Activated CD8-positive, alpha-beta memory T cell treated with anti-CD3 and anti-CD28 coated beads, Interleukin-2, amount 50 U/mL, for 48 hours (primary cell): ENCODE measurements at regions not wholly inside any gene's neighbourhood (a gene's known extent, or its start where the extent isn't known, plus 50 kb on each side); places are given as distances from the start of the nearest gene placed in this dataset.
"Not testable (repeated sequence)": the region's sequence is repeated elsewhere in the genome, so short reads cannot be mapped to it uniquely, and the experiment has no call there.

Experiments
- DNase-seq: peaks from one replicate; pipeline ENCODE4 v3.0.0-alpha.2; 2020

DNA sequence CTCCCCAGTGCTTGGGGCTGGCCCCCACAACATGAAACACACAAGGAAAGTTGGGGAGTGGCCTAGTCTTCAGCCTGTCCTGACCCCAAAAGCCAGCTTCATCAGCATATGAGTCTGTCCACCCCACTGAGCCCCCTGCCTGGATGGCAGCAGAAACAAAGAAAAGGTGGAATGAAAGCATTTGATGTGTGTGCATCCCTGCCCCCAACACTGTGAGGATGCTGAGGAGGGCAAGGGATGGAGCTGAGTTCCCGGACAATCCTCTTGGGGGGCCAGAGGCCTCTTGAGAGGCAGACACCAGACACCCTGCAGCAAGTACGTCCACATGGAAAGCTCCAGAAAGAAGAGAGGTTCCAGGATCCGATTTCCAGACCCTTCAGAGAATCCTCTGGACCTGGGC is 113.5 kb upstream of the PPP1R26 start:
- DNase-seq: no peak

DNA sequence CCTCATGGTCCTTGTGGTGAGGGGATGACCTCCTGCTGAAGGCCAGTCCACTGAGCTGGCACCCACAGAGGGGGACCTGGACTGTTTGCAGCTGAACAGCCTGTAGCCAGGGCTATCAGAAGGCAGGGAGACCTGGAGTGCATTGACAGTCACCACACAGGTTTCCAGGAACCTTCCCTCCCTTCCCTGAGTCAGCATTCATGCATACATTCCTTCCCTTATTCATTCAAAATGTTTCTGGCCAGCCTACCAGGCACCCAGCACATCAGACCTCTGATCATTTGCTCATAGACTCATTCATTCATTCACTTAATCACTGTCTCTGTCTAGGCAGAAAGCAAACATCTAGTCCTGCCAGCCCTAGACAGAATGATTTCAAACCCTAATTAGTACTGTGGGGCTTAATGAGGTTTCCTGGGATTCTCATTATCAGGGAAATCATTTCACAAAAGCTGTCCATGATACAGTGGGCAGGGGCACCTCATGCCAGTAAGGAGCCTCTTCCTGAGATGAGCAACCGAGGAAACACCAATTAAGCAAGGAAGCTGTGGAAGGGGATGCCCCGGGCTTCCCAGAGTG is 110.1 kb upstream of the PPP1R26 start:
- no peak for DNase-seq

DNA sequence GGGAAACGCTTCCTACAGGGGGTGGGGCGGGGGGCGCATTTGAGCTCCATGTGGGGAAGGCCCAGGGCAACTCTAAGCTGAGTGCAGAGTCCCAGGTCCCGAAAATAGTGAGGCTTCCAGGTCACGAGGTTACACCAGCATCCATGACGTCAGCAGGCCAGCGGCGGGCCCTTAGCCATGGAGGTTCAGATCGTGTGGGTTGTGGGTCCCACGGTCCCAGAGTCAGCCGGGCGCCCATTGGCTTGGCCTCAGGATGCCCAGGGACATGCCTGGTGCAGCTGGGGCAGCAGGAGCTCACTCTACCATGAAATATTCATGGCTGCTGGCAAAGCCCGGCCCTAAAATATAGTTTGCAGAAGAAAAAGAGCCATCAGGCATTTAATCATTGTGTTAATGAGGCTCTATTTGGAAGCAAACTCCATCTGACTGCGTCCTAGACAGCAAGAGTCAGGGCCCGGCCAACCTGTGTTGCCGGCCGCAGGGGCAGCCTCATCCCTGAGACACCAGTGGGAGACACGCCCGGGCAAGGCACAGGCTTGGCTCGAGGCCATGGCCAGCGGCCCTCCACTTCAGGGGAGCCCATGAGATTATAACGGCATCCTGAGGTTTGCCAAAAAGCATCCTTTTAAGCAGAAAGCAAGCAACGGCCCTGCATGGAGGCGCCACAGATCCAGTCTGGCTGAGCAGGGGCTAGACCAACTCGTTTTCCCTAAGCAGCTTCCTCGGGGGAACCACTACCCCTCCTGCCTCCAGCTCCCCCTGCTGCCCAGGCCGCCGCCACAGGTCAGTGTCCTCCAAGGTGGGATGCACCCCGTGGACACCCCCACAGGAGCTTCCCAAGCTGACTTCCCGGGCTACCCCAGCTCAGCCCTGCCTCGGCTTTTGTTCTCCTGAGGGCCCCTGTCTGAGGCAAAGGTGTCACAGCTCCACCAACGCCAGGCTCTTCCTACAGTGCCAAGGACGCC is 108.9 kb upstream of the PPP1R26 start:
- no peak for DNase-seq

DNA sequence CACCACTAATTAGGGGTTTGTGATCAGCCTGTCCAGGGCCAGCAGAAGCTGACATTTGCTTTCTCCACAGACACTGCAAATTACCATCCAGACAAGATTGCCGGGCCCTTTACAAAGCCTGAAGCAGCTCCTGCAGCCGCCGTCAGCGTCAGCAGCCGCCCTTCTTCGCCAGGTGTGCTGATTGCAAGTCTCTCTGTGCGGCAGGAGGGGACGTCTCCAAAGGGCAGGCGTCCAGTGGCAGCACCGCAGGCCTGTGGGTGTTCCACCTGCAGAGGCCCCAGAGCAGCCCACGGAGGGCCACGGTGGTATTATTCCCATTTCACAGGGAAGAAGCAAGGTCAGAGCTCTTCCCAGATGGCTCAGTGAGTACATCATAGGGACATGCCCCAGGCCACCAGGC is 108.0 kb upstream of the PPP1R26 start:
- no peak for DNase-seq

- no peak for DNase-seq
Measured at GRCh38 chr9:135372036-135372435, 107.5 kb upstream of the PPP1R26 start.

DNA sequence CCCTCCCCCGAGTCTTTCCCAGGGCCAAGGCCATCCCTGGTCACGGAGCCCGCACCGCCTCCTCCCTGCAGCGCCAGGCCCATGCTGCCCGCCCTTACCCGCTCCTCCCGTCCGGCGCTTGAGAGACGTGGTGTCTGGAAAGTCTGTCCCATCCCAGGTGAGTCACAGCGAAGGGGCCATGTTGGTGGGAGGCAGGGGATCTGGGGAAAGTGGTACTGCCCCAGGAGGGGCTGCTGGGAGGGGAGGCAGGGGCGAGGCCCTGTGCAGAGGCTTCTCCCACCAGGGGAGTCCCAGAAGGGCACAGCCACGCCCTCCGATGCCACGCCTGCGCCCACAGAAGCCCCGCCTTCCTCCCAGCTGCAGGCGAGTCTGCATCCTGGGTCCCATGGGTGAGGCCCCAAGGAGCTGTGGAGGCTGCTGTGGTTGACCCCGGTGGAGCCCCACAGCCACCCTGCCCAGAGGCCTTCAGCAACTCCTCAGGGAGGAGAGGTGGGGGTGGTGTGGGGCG is 107.0 kb upstream of the PPP1R26 start:
- DNase-seq: no peak

- no peak for DNase-seq
Measured at GRCh38 chr9:135373151-135373685, 106.4 kb upstream of the PPP1R26 start.

DNA sequence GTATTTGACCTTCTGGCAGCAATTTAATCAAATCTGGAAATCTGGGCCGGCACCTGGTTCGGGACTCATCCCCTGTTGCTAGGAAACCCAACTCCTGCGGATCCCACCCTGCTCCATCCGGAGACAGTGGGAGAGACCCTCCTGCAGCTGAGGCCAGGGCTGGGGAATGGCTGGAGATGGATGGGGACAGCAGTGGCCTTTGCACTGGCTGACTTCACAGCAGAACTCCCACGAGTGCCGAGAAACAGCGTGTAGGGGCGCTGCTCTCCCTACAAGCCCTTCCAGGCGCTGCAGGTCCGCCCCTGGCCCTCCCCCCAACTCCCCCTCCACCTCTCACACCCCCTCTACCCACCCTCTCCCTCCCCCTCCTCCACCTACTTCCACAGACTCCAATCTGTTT is 105.8 kb upstream of the PPP1R26 start:
- no peak for DNase-seq

- DNase-seq: no peak
Measured at GRCh38 chr9:135374591-135374990, 105.0 kb upstream of the PPP1R26 start.

DNA sequence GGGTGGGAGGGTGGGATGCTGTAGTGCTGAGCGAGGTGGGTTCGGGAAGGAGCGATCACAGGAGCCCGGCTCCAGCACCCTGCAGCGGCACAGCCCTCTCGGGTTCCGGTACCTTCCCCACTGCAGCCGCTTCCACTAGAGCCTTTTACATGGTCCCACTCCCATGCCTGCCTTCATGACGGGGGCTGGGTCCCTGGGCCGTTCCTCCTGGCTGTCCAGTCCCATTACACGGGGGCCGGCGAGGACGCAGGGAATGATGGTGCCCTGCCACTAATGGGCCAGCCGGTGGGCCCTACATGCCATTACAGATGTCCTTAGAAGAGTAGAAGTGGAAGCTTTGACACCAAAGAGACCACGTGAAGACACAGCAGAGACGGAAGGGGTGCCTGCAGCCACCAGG is 104.6 kb upstream of the PPP1R26 start:
- DNase-seq: no peak

GRCh38 chr9:135376511-135377265 is 102.9 kb upstream of the PPP1R26 start:
- DNase-seq: no peak

GRCh38 chr9:135377431-135377830 is 102.2 kb upstream of the PPP1R26 start:
- no peak for DNase-seq

GRCh38 chr9:135378751-135379150 is 100.8 kb upstream of the PPP1R26 start:
- DNase-seq: no peak

DNA sequence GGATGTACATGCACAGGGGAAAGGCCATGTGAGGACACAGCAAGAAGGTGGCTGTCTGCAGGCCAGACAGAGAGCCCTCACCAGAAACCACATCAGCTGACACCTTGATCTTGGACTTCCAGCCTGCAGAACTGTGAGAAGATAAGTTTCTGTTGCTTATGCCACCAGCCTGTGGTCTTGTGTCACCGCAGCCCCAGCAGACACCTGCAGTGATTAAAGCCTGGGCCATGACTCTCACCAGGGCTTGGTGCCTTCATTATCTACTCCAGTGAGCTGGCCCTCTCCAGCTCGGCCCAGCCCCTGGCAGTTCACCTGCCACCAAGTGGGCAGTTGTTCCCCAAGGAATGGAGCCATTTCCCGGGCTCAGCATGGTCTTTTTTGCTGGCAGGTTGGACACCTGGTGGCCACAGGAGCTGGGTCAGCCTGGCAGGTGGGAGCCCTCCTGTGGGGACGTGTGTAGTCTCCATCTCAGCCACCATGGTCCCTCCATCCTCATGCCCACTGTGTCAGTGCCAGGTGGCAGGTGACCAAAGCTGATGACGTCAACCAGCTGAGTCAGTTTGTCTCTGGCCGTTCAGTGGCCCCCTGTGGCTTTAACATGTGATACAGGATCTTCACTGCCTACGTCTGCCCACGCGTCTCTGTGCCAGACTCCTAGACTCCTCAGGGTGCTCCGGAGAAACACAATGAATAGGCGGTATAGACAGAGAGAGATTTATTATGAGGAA is 99.9 kb upstream of the PPP1R26 start:
- DNase-seq: no peak

DNA sequence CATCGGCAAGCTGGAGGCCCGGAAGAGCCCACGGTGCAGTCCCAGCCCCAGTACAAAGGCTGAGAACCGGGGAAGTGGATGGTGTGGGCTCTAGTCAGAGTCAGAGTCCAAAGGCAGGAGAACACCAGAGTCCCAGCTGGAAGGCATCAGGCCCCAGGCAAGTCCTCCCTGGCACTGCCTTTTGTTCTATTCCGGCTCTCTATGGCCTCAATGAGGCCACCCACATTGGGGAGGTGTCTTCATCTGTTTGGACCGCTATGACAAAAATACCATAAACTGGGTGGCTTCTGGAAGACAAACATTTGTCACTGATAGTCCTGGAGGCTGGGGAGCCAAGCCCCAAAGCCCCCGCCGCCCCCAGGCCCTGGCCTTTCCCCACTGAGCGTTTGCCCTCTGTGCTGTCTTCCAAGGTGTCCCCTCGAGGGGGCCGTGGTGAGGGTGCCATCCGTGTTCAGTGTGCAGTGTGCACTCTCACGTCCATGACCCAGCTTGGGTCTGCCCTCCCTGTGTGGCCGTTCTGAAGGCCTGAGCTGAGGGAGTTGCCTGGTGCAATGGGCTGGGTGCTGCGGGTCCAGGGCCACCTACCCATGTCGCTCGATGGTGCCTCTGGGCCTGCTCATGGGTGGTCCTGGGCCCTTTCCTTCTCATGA is 99.1 kb upstream of the PPP1R26 start:
- no peak for DNase-seq

GRCh38 chr9:135381762-135382310 is 97.7 kb upstream of the PPP1R26 start:
- DNase-seq: no peak

DNA sequence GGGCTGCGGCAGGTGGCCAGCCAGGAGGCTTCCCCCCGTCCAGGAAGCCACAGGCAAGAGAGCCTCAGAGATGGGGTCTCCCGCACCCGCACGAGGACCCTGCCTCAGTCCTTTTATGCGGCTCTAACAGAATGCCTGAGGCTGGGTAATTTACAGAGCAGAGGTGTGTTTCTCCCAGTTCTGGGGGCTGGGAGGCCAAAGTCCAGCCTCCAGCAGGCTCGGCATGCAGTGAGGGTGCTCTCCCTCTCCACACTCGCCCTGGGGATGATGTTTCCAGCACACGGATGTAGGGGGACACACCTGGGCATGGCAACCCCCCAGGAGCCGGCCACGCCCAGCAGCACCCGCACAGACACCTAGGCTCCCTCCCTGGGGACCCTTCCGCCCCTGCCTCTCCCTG is 95.4 kb upstream of the PPP1R26 start:
- no peak for DNase-seq

DNA sequence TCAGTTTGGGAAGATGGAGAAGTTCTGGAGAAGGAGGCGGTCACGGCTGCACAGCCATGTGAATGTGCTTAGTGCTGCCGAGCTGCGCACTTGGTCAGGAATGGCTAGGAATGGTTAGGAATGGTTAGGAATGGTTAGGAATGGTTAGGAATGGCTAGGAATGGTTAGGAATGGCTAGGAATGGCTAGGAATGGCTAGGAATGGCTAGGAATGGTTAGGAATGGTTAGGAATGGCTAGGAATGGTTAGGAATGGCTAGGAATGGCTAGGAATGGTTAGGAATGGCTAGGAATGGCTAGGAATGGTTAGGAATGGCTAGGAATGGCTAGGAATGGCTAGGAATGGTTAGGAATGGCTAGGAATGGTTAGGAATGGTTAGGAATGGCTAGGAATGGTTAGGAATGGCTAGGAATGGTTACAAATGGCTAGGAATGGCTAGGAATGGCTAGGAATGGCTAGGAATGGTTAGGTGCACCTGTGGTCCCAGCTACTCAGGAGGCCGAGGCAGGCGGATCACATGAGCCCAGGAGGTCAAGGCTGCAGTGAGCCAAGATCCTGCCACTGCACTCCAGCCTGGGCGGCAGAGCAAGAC is 94.7 kb upstream of the PPP1R26 start:
- not testable (repeated sequence) for DNase-seq

GRCh38 chr9:135385793-135386192 is 93.8 kb upstream of the PPP1R26 start:
- DNase-seq: no peak

DNA sequence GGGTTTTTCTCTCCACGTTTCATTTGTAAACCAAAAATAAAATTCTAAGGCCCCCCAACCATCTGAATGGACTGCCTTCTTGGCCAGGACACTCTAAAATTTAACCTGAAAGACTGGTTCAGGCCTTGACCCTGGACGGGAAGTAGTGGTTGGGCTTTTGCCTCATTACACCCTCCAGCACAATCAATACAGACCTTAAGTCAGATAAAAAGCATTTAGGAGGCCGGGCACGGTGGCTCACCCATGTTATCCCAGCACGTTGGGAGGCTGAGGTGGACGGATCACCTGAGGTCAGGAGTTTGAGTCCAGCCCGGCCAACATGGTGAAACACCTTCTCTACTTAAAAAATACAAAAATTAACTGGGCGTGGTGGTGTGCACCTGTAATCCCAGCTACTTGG is 91.6 kb upstream of the PPP1R26 start:
- DNase-seq: no peak

DNA sequence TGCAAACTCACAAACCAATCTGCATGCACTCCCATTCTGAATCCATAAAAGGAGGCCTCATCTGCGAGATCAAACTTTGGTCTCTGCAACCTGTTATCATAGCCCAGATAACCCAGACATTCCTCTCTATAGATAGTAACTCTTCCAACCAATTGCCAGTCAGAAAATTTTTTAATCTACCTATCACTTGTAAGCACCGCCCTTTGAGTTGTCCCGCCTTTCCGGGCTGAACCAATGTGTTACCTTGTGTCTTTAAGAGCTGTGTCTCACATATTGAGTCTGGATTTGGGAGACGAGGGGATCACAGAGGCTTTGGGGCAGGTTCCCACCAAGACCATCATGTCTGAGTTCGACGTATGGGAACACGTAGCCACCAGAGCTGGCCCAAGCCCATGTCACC is 91.1 kb upstream of the PPP1R26 start:
- DNase-seq: no peak
